A549 (cell line): ENCODE measurements at regions not wholly inside any gene's neighbourhood (a gene's known extent, or its start where the extent isn't known, plus 50 kb on each side); places are given as distances from the start of the nearest gene placed in this dataset.
"Not testable (repeated sequence)": the region's sequence is repeated elsewhere in the genome, so short reads cannot be mapped to it uniquely, and the experiment has no call there.

Source experiments
- ATAC-seq, 2 experiments: fragments of 200-7000 bp in 1 of 2; fragments of >200 bp in 1 of 2; cut with Nextera tagmentation in 1 of 2; cut with Tn5 transposase in 1 of 2; 3 replicates each; pipeline versions ENCODE4 v1.8.0 to v1.9.1; 2018 to 2020; ENCODE audit warnings: mild to moderate bottlenecking in 1 of 2, moderate library complexity in 1 of 2
- CTCF ChIA-PET: fragments of 300-600 bp; sonication (Branson Sonifier 250); formaldehyde crosslinking; extraction: SDS; loops from one replicate; lab custom pipeline; 2021; ENCODE audit warnings: antibody characterized with exemption, inconsistent platforms; lab: Yijun Ruan, JAX
- POLR2A ChIA-PET: fragments of 350-600 bp; formaldehyde crosslinking; extraction: SDS; loops from one replicate; lab custom pipeline; 2021; ENCODE audit warnings: antibody characterized with exemption, inconsistent platforms; lab: Yijun Ruan, JAX
- DNase-seq, 2 experiments: peaks; one replicate each; pipeline versions ENCODE4 v3.0.0 to v3.0.0-alpha.2; 2011 to 2016; ENCODE audit warnings: low read depth in 1 of 2, low spot score in 1 of 2
- FAIRE-seq: peaks from 2 replicates; lab custom pipeline; 2011; peaks lifted over from hg19 to GRCh38; lab: Jason Lieb, UNC
- H3K27ac ChIP-seq, 2 experiments: fragments of >200 bp; sonication (Bioruptor Twin); formaldehyde crosslinking; 3 replicates each; pipeline ENCODE4 v1.5.1; 2016 to 2017
- H3K4me1 ChIP-seq: fragments of >200 bp; sonication (Bioruptor Twin); formaldehyde crosslinking; 3 replicates; pipeline ENCODE4 v1.6.1; 2016
- H3K4me2 ChIP-seq: fragments of >200 bp; sonication (Bioruptor Twin); formaldehyde crosslinking; 3 replicates; pipeline ENCODE4 v1.6.1; 2016
- H3K4me3 ChIP-seq: fragments of >200 bp; sonication (Bioruptor Twin); formaldehyde crosslinking; 3 replicates; pipeline ENCODE4 v1.5.1; 2016
- H3K9me3 ChIP-seq: fragments of >200 bp; sonication (Bioruptor Twin); formaldehyde crosslinking; 3 replicates; pipeline ENCODE4 v1.6.1; 2016
- BHLHE40 ChIP-seq: IDR thresholded peaks from 2 replicates; pipeline ENCODE4 v1.6.1; 2012; ENCODE audit warnings: low read depth, low read length, inconsistent platforms
- CEBPB ChIP-seq, 2 experiments: fragments of >200 bp in 1 of 2; sonication (Bioruptor Twin) in 1 of 2; formaldehyde crosslinking in 1 of 2; IDR thresholded peaks; 2 replicates each; pipeline ENCODE4 v1.6.1; 2012 to 2016
- CHD2 ChIP-seq: fragments of 150-350 bp; IDR thresholded peaks from 2 replicates; pipeline ENCODE4 v1.6.1; 2014; ENCODE audit warnings: low read length; ENCODE audit not compliant: partially characterized antibody
- EHMT2 ChIP-seq: fragments of 200-600 bp; sonication (generic); IDR thresholded peaks from 2 replicates; pipeline ENCODE4 v1.6.1; 2016; ENCODE audit warnings: antibody characterized with exemption, low read depth, mild to moderate bottlenecking, moderate library complexity
- ESRRA ChIP-seq: fragments of 150-350 bp; IDR thresholded peaks from 2 replicates; pipeline ENCODE4 v1.6.1; 2014; ENCODE audit warnings: mild to moderate bottlenecking, low read length, borderline replicate concordance
- FOXS1 ChIP-seq: fragments of 250-450 bp; sonication (Bioruptor Pico); IDR thresholded peaks from 2 replicates; pipeline ENCODE4 v1.5.0; 2020; ENCODE audit warnings: mild to moderate bottlenecking, moderate library complexity
- GATA3 ChIP-seq: IDR thresholded peaks from 2 replicates; pipeline ENCODE4 v1.6.1; 2012; ENCODE audit warnings: borderline replicate concordance
- HOXB13 ChIP-seq: fragments of 250-450 bp; sonication (Bioruptor Pico); IDR thresholded peaks from 2 replicates; pipeline ENCODE4 v1.5.0; 2020; ENCODE audit warnings: low read depth, mild to moderate bottlenecking, moderate library complexity
- HOXB5 ChIP-seq: fragments of 250-450 bp; sonication (Bioruptor Pico); IDR thresholded peaks from 2 replicates; pipeline ENCODE4 v1.5.0; 2020; ENCODE audit warnings: mild to moderate bottlenecking, moderate library complexity
- KDM5A ChIP-seq: fragments of 200-600 bp; sonication (generic); IDR thresholded peaks from 2 replicates; pipeline ENCODE4 v1.6.1; 2016; ENCODE audit warnings: antibody characterized with exemption, mild to moderate bottlenecking
- MYC ChIP-seq: IDR thresholded peaks from 2 replicates; pipeline ENCODE4 v1.6.1; 2012; ENCODE audit warnings: mild to moderate bottlenecking, inconsistent platforms, low read length, improper control_type of control experiment, borderline replicate concordance
- NFE2L2 ChIP-seq: fragments of 150-350 bp; conservative IDR thresholded peaks from 2 replicates; pipeline ENCODE4 v1.6.1; 2014; ENCODE audit warnings: low read length
- NPAS2 ChIP-seq: fragments of 250-450 bp; sonication (Bioruptor Pico); IDR thresholded peaks from 2 replicates; pipeline ENCODE4 v1.8.0; 2022; ENCODE audit warnings: mild to moderate bottlenecking, moderate library complexity, borderline replicate concordance
- NR3C1 ChIP-seq: fragments of >200 bp; sonication (Bioruptor Twin); formaldehyde crosslinking; IDR thresholded peaks from 3 replicates; pipeline ENCODE4 v1.6.1; 2017
- PHF8 ChIP-seq: fragments of 200-600 bp; sonication (generic); IDR thresholded peaks from 2 replicates; pipeline ENCODE4 v1.6.1; 2016; ENCODE audit warnings: low read depth, mild to moderate bottlenecking, antibody characterized with exemption, moderate library complexity, borderline replicate concordance
- POLR2A ChIP-seq: IDR thresholded peaks from 2 replicates; pipeline ENCODE4 v1.6.1; 2012; ENCODE audit warnings: mild to moderate bottlenecking, low read length
- RAD21 ChIP-seq, 2 experiments: fragments of >200 bp in 1 of 2; sonication (Bioruptor Twin) in 1 of 2; formaldehyde crosslinking in 1 of 2; IDR thresholded peaks in 1 of 2; conservative IDR thresholded peaks in 1 of 2; 2 replicates in 1 of 2; 3 replicates in 1 of 2; pipeline ENCODE4 v1.6.1; 2012 to 2018; ENCODE audit warnings: inconsistent platforms in 1 of 2
- RCOR1 ChIP-seq: fragments of 150-350 bp; IDR thresholded peaks from 2 replicates; pipeline ENCODE4 v1.6.1; 2014; ENCODE audit warnings: antibody characterized with exemption, low read length, low read depth
- RFX5 ChIP-seq: fragments of 450-650 bp; IDR thresholded peaks from 2 replicates; pipeline ENCODE4 v1.7.1; 2014; ENCODE audit warnings: antibody characterized with exemption, mild to moderate bottlenecking, moderate library complexity
- RNF2 ChIP-seq: fragments of 200-600 bp; sonication (generic); IDR thresholded peaks from 2 replicates; pipeline ENCODE4 v1.6.1; 2016; ENCODE audit warnings: low read depth, mild to moderate bottlenecking, antibody characterized with exemption, moderate library complexity, borderline replicate concordance
- SMC3 ChIP-seq: fragments of >200 bp; sonication (Bioruptor Twin); formaldehyde crosslinking; IDR thresholded peaks from 3 replicates; pipeline ENCODE4 v1.6.1; 2018; ENCODE audit warnings: inconsistent platforms
- ZC3H11A ChIP-seq: fragments of 450-650 bp; IDR thresholded peaks from 2 replicates; pipeline ENCODE4 v1.6.1; 2014; ENCODE audit warnings: antibody characterized with exemption, mild to moderate bottlenecking
- WGBS: methylation state at CpG from one replicate; pipeline ENCODE4 v1.1.6; 2017; ENCODE audit errors: missing lambda C conversion rate; 5-methylcytosine and 5-hydroxymethylcytosine counted together
- TF ChIP-seq, protein P1 (sequence below): IDR thresholded peaks from 2 replicates; pipeline ENCODE4 v1.6.1; 2012; ENCODE audit warnings: low read depth, borderline replicate concordance
- TF ChIP-seq, protein P2 (sequence below): fragments of 150-350 bp; IDR thresholded peaks from 2 replicates; pipeline ENCODE4 v1.6.1; 2014; ENCODE audit warnings: low read depth, mild to moderate bottlenecking, low read length

DNA sequence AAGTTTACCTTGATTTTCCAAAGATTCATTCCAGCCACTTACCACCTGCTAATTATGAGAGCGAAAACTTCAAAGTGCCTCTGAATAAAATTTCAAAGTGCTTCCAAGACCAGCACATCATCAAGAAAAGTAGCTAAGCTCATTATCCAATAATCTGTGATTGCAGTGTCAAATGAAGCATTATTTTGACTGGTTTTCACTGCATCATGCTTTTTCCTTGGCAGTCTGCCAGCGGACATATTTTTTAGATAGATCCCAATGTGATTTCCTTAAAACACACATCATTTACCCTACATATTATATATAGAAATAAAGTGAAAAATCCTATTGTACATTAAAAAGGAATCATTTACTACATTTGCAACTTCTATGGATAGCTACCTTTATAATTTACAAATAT is 508.6 kb upstream of the FAM174A start:
- ATAC-seq: no peak
- H3K4me3 ChIP-seq: no peak overlapping the region
- ChIA-PET CTCF (no interaction called here), POLR2A (no interaction called here)
- no peak for TF ChIP-seq NFE2L2
- DNase-seq: no peak
- no peak for FAIRE-seq
- no peaks in the 10 kb centered on the region for H3K9me3 ChIP-seq
- WGBS: 40% methylated on average over 2 of the region's 2 CpGs
- H3K4me2 ChIP-seq: no peak overlapping the region
- H3K27ac ChIP-seq: no peak overlapping the region
- no peaks in the 10 kb centered on the region for H3K4me1 ChIP-seq

DNA sequence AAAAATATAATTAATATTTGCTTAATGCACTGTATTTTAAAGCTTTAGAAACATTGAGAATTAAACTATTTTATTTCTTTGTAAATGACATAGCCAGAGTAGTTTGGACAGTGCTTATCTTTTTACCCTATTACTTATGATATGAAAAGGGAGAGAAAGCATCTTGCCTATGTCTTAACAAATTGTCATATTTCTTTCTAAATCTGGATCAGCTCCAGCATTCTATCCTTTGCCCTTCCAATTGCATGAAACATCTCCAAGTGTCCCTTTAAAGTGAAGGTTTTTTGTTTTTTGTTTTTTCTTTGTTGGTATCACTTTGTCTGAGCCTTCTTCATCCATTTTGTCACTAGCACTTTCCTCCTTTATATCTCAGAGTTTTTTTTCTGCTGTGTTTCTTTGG is 511.6 kb upstream of the FAM174A start:
- Histone ChIP-seq H3K4me3 (no peak overlapping the region), H3K27ac (no peak overlapping the region), H3K9me3 (no peaks in the 10 kb centered on the region), H3K4me1 (no peaks in the 10 kb centered on the region), H3K4me2 (no peak overlapping the region)
- DNase-seq (no peak), ATAC-seq (no peak), FAIRE-seq (no peak)
- ChIA-PET POLR2A (no interaction called here), CTCF (no interaction called here)
- TF ChIP-seq BHLHE40 (no peak), CHD2 (no peak), ZC3H11A (no peak), HOXB13 (CRISPR knock-in tag) (no peak), MYC (no peak), CEBPB (IDR thresholded peaks at IDR 0.05) (no peak), RFX5 (no peak), RCOR1 (no peak), PHF8 (no peak), HOXB5 (no peak)
- TF ChIP-seq, protein P1, sequence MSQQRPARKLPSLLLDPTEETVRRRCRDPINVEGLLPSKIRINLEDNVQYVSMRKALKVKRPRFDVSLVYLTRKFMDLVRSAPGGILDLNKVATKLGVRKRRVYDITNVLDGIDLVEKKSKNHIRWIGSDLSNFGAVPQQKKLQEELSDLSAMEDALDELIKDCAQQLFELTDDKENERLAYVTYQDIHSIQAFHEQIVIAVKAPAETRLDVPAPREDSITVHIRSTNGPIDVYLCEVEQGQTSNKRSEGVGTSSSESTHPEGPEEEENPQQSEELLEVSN: no peak

DNA sequence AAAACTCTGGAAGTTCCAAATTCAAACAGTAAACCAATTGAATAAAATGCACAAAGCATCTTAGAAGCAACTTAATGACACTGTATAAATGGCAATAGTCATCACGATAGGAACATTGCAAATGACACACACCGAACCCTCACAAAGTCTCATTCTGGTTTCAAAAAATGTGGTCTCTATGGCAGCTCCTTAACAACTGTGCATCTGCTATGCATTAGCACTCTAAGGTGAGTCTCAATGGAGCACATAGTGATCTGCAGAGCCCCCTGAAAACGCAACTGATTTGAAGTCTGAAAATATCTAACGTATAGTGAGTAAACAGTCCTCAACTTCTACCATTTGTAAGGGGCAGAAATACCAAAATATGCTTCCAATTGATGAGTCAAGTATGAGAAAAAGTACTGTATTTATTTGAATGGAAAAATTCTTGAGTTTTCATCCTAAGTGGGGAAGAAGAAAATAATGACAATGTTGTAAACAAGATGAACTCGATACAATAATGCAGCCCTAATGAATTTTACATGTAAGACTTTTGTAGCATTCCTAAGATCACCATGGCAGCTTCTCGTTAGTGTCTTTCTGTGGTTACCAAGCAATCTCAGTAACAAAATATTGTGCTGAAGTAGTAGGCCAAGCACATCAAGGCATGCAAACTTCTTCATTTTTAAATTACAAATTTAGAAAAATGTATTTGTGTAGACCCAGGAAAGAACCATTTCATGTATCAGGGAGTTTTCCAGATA is 517.5 kb upstream of the FAM174A start:
- H3K4me2 ChIP-seq: no peak overlapping the region
- FAIRE-seq (no peak), DNase-seq (no peak), ATAC-seq (no peak)
- no peak overlapping the region for H3K27ac ChIP-seq
- no peak overlapping the region for H3K4me3 ChIP-seq
- POLR2A ChIA-PET: no interaction called here
- WGBS: 22% methylated on average over 6 of the region's 6 CpGs
- CTCF ChIA-PET: no interaction called here
- H3K9me3 ChIP-seq: no peaks in the 10 kb centered on the region
- TF ChIP-seq POLR2A (no peak), HOXB13 (CRISPR knock-in tag) (no peak), RFX5 (no peak), ESRRA (no peak), GATA3 (no peak), NR3C1 (no peak), FOXS1 (no peak), NFE2L2 (no peak), RCOR1 (no peak), PHF8 (no peak), RAD21 (conservative IDR thresholded peaks at IDR 0.05 in 1 of 2, IDR thresholded peaks at IDR 0.05 in 1 of 2) (no peak), RNF2 (no peak), EHMT2 (no peak), SMC3 (no peak), BHLHE40 (no peak), KDM5A (no peak), NPAS2 (CRISPR knock-in tag) (no peak)
- TF ChIP-seq, protein P1: no peak
- TF ChIP-seq, protein P2, sequence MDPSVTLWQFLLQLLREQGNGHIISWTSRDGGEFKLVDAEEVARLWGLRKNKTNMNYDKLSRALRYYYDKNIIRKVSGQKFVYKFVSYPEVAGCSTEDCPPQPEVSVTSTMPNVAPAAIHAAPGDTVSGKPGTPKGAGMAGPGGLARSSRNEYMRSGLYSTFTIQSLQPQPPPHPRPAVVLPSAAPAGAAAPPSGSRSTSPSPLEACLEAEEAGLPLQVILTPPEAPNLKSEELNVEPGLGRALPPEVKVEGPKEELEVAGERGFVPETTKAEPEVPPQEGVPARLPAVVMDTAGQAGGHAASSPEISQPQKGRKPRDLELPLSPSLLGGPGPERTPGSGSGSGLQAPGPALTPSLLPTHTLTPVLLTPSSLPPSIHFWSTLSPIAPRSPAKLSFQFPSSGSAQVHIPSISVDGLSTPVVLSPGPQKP: no peak
- no peaks in the 10 kb centered on the region for H3K4me1 ChIP-seq

DNA sequence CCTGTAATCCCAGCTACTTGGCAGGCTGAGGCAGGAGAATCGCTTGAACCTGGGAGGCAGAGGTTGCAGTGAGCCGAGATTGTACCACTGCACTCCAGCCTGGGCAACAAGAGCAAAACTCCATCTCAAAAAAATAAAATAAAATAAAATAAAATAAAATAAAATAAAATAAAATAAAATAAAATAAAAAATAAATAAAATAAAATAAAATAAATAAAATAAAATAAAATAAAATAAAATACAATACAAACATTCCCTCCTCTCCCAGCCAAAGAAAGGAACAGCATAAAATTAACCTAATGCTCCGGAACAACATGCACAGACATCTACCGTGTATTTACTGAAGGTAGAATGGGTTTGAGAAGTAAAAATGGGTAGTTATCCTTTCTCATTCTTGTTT is 521.9 kb upstream of the FAM174A start:
- CTCF ChIA-PET, H3K4me3 ChIP-seq, H3K27ac ChIP-seq, H3K4me1 ChIP-seq, POLR2A ChIA-PET, H3K4me2 ChIP-seq, ATAC-seq, FAIRE-seq, DNase-seq, H3K9me3 ChIP-seq: not testable (repeated sequence)
- 30% methylated on average over 4 of the region's 4 CpGs for WGBS

DNA sequence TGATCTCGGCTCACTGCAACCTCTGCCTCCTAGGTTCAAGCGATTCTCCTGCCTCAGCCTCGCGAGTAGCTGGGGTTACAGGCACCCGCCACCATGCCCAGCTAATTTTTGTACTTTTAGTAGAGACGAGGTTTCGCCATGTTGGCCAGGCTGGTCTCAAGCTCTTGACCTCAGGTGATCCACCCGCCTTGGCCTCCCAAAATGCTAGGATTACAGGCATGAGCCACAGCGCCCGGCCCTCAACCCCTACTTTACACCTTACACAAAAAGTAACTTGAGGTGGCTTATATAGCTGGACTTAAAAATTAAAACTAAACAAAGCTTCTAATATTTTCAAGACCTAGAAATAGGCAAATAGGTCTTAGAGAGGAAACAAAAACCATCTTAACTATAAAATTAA is 524.0 kb upstream of the FAM174A start:
- H3K4me2 ChIP-seq, H3K27ac ChIP-seq, H3K9me3 ChIP-seq, H3K4me1 ChIP-seq, FAIRE-seq, H3K4me3 ChIP-seq, POLR2A ChIA-PET, ATAC-seq, DNase-seq: not testable (repeated sequence)
- WGBS: 49% methylated on average over 10 of the region's 10 CpGs
- CTCF ChIA-PET: interaction anchor here (0.6 kb wide), 1 partner anchor 893 kb away, joined by 3 read pairs; no protein-coding TSS in a partner anchor
